HCT116 (cell line): ENCODE measurements at regions not wholly inside any gene's neighbourhood (a gene's known extent, or its start where the extent isn't known, plus 50 kb on each side); places are given as distances from the start of the nearest gene placed in this dataset.
A peak's percentile ranks its signal among the peaks of the same experiment; 100 is the strongest.

ENCODE experiments used
- ATAC-seq: fragments of 200-7000 bp; cut with Tn5 transposase; 2 replicates; pipeline ENCODE4 v1.9.1; 2020; ENCODE audit warnings: mild to moderate bottlenecking, moderate library complexity
- BruUV-seq: library from RNA; stranded (reverse); fragments of 400-500 nt; replicated peaks from 2 replicates; lab custom pipeline; 2021; lab: Mats Ljungman, UMichigan
- CTCF ChIA-PET: fragments of 300-600 bp; sonication (Branson Sonifier 250); formaldehyde crosslinking; loops from one replicate; lab custom pipeline; 2021; ENCODE audit warnings: antibody characterized with exemption; lab: Charles Lee
- POLR2A ChIA-PET: fragments of 300-600, 350-600 bp; sonication (Branson Sonifier 250); formaldehyde crosslinking; loops from one replicate; lab custom pipeline; 2021; ENCODE audit warnings: antibody characterized with exemption; lab: Charles Lee
- RAD21 ChIA-PET, 2 experiments: fragments of 300-600 bp; sonication (Branson Sonifier 250); formaldehyde crosslinking; loops; one replicate each; lab custom pipeline; 2023; ENCODE audit warnings: low total read pairs in 2 of 2; ENCODE audit not compliant: uncharacterized antibody in 2 of 2, unreplicated experiment in 2 of 2, low non-redundant PET in 1 of 2; lab: Charles Lee
- DNase-seq: peaks from one replicate; pipeline ENCODE4 v3.0.0-alpha.2; 2010; ENCODE audit warnings: low read depth, low spot score
- H2AFZ ChIP-seq: fragments of 200-600 bp; shearing (Covaris generic), sonication (generic); 2 replicates; pipeline ENCODE4 v1.6.1; 2017; ENCODE audit warnings: low read depth, mixed run types, mixed read lengths, antibody characterized with exemption, low read length; ENCODE audit not compliant: poor library complexity, severe bottlenecking
- H3K27ac ChIP-seq: 2 replicates; pipeline ENCODE4 v1.5.1; 2012; ENCODE audit warnings: low read depth, low read length
- H3K27me3 ChIP-seq: fragments of 200-600 bp; sonication (generic); 2 replicates; pipeline ENCODE4 v1.6.1; 2016; ENCODE audit warnings: mixed run types, low read length, mixed read lengths; ENCODE audit not compliant: insufficient read depth
- H3K36me3 ChIP-seq, 2 experiments: fragments of 200-500 bp in 1 of 2; fragments of 200-600 bp in 1 of 2; sonication (Bioruptor generic) in 1 of 2; sonication (generic) in 1 of 2; 2 replicates each; pipeline versions ENCODE4 v1.5.1 to v1.6.1; 2014 to 2016; ENCODE audit warnings: low read length in 2 of 2, inconsistent platforms in 1 of 2, mixed read lengths in 1 of 2, mixed run types in 1 of 2; ENCODE audit not compliant: insufficient read depth in 2 of 2, control insufficient read depth in 1 of 2
- H3K4me1 ChIP-seq, 2 experiments: fragments of 200-600 bp in 1 of 2; sonication (generic) in 1 of 2; 2 replicates each; pipeline versions ENCODE4 v1.5.1 to v1.6.1; 2012 to 2017; ENCODE audit warnings: low read length in 2 of 2, inconsistent platforms in 1 of 2, mild to moderate bottlenecking in 1 of 2, mixed read lengths in 1 of 2, mixed run types in 1 of 2, moderate library complexity in 1 of 2; ENCODE audit not compliant: insufficient read depth in 2 of 2, control insufficient read depth in 1 of 2
- H3K4me2 ChIP-seq: fragments of 200-600 bp; sonication (generic); 2 replicates; pipeline ENCODE4 v1.6.1; 2017; ENCODE audit warnings: mixed run types, low read length, mixed read lengths
- H3K4me3 ChIP-seq, 2 experiments: fragments of 200-600 bp in 1 of 2; sonication (generic) in 1 of 2; replicated peaks in 1 of 2; 2 replicates each; pipeline ENCODE4 v1.5.1; 2011 to 2016; ENCODE audit warnings: low read length in 2 of 2, control low read depth in 1 of 2, low read depth in 1 of 2, mild to moderate bottlenecking in 1 of 2, mixed read lengths in 1 of 2, mixed run types in 1 of 2
- H3K79me2 ChIP-seq: fragments of 200-600 bp; sonication (generic); 2 replicates; pipeline ENCODE4 v1.6.1; 2017; ENCODE audit warnings: mild to moderate bottlenecking, mixed run types, low read length, moderate library complexity, mixed read lengths; ENCODE audit not compliant: insufficient read depth
- H3K9ac ChIP-seq: fragments of 200-600 bp; sonication (generic); 2 replicates; pipeline ENCODE4 v1.6.1; 2016; ENCODE audit warnings: low read length, mixed read lengths
- H3K9me2 ChIP-seq: fragments of 200-600 bp; sonication (generic), shearing (Covaris generic); 2 replicates; pipeline ENCODE4 v1.6.1; 2017; ENCODE audit warnings: mixed run types, mild to moderate bottlenecking, moderate library complexity; ENCODE audit not compliant: insufficient read depth
- H3K9me3 ChIP-seq, 2 experiments: fragments of 200-500 bp in 1 of 2; fragments of 200-600 bp in 1 of 2; sonication (Bioruptor generic) in 1 of 2; sonication (generic) in 1 of 2; 2 replicates each; pipeline ENCODE4 v1.6.1; 2014 to 2017; ENCODE audit warnings: low read length in 2 of 2, mixed read lengths in 2 of 2, inconsistent platforms in 1 of 2, low read depth in 1 of 2, mild to moderate bottlenecking in 1 of 2, mixed run types in 1 of 2, moderate library complexity in 1 of 2; ENCODE audit not compliant: control insufficient read depth in 1 of 2, insufficient read depth in 1 of 2
- H4K20me1 ChIP-seq: fragments of 200-600 bp; sonication (generic), shearing (Covaris generic); 2 replicates; pipeline ENCODE4 v1.6.1; 2017; ENCODE audit warnings: mixed run types, mild to moderate bottlenecking, moderate library complexity; ENCODE audit not compliant: insufficient read depth
- CTCF ChIP-seq, 3 experiments: fragments of 200-600 bp in 1 of 3; sonication (generic) in 1 of 3; IDR thresholded peaks in 2 of 3; conservative IDR thresholded peaks in 1 of 3; 2 replicates each; pipeline ENCODE4 v1.5.1; 2012 to 2017; ENCODE audit warnings: low read depth in 2 of 3, low read length in 2 of 3, antibody characterized with exemption in 1 of 3, borderline replicate concordance in 1 of 3, control low read depth in 1 of 3, mild to moderate bottlenecking in 1 of 3, mixed read lengths in 1 of 3, mixed run types in 1 of 3, moderate library complexity in 1 of 3; ENCODE audit not compliant: insufficient read depth in 1 of 3
- EGR1 ChIP-seq: IDR thresholded peaks from 2 replicates; pipeline ENCODE4 v1.6.1; 2012; ENCODE audit warnings: low read depth
- ELF1 ChIP-seq: IDR thresholded peaks from 2 replicates; pipeline ENCODE4 v1.6.1; 2012; ENCODE audit warnings: low read depth, borderline replicate concordance
- FOSL1 ChIP-seq: IDR thresholded peaks from 2 replicates; pipeline ENCODE4 v1.6.1; 2012; ENCODE audit warnings: low read depth
- JUND ChIP-seq: IDR thresholded peaks from 2 replicates; pipeline ENCODE4 v1.6.1; 2012
- POLR2A ChIP-seq: IDR thresholded peaks from 2 replicates; pipeline ENCODE4 v1.7.0; 2011; ENCODE audit warnings: borderline replicate concordance; ENCODE audit not compliant: insufficient read depth, insufficient read length; ENCODE audit errors: extremely low read depth
- RAD21 ChIP-seq: IDR thresholded peaks from 2 replicates; pipeline ENCODE4 v1.6.1; 2012; ENCODE audit warnings: low read depth, mild to moderate bottlenecking
- SIN3A ChIP-seq: IDR thresholded peaks from 2 replicates; pipeline ENCODE4 v1.6.1; 2012; ENCODE audit warnings: low read depth
- SP1 ChIP-seq: IDR thresholded peaks from 2 replicates; pipeline ENCODE4 v1.6.1; 2012; ENCODE audit warnings: low read depth
- SRF ChIP-seq: IDR thresholded peaks from 2 replicates; pipeline ENCODE4 v1.6.1; 2012; ENCODE audit warnings: low read depth
- ZFX ChIP-seq: fragments of 450-650 bp; IDR thresholded peaks from 2 replicates; pipeline ENCODE4 v1.6.1; 2017
- intact Hi-C: fragments of 100-400 bp; cut with micrococcal nuclease; formaldehyde crosslinking; loops from 2 replicates; pipeline ENCODE4 v1.10.0; 2022
- TF ChIP-seq, protein P1 (sequence below): IDR thresholded peaks from 2 replicates; pipeline ENCODE4 v1.6.1; 2012

GRCh38 chr1:245086389-245086969, 68.3 kb upstream of the KIF26B start (continued):
- no peak for TF ChIP-seq POLR2A

DNA sequence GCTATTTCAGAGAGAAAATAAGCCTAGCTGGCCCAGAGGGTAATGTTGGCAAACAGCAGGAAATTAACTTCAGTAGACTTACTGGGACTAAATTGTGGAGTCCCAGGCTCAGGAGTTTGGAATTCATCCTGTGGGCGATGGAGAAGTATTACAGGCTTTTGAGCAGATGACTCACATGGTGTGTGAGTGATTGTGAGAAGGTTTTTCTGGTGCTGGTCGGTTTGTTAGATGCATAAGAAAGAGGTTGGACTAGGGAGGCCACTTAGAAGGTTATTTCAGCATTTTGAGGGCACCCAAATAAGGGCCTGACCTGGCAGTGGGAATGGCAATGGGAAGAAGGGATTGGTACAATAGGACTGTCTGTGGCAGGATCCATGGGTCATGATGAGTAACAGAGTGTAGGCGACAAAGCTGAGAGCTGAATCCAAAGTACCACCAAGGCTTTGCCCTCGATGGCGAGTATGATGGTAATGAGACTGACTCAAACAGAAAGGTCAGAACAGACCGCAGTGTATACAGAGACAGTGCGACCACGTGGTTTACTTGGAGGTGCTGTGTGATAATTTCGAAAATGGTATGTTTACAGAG, 69.2 kb upstream of the KIF26B start:
- ATAC-seq: peak; percentile 86
- no TSS peak for BruUV-seq
- peak; percentile 43 for DNase-seq
- no peak overlapping the region for H3K9ac ChIP-seq
- CTCF ChIA-PET: no interaction called here
- no peaks in the 10 kb centered on the region for H4K20me1 ChIP-seq
- peak overlapping the region; percentile 8 for H2AFZ ChIP-seq
- POLR2A ChIA-PET: no interaction called here
- no peaks in the 10 kb centered on the region for H3K9me3 ChIP-seq
- peak overlapping the region; percentile 16; the same call in 1 of the 2 replicates for H3K27ac ChIP-seq
- H3K79me2 ChIP-seq: no peaks in the 10 kb centered on the region
- H3K4me3 ChIP-seq: 0 out of 4 replicates have a peak overlapping the region, but pooled peaks of 1 of the 2 experiments have one; percentile 3
- intact Hi-C loops: no loop called here
- RAD21 ChIA-PET: interaction anchor here in 1 of 2 experiments (1.4 kb wide), 1 partner anchor 67 kb away, joined by 3 read pairs; no protein-coding TSS in a partner anchor
- H3K36me3 ChIP-seq: no peaks in the 10 kb centered on the region
- peaks cover 9 to 23% of the 10 kb centered on the region in 2 experiments; a peak in 3 of 4 replicates for H3K4me1 ChIP-seq
- H3K4me2 ChIP-seq: peak overlapping the region; percentile 56
- no peaks in the 10 kb centered on the region for H3K27me3 ChIP-seq
- TF ChIP-seq ELF1 (no peak), SRF (peak; percentile 60), EGR1 (peak; percentile 48), RAD21 (0 out of 2 replicates have a peak, but pooled peaks have one; percentile 11), JUND (peak; percentile 55; the same call in 1 of the 2 replicates), SP1 (peak; percentile 62), FOSL1 (peak; percentile 66), SIN3A (no peak), ZFX (no peak), CTCF (IDR thresholded peaks at IDR 0.05 in 2 of 3, conservative IDR thresholded peaks at IDR 0.05 in 1 of 3; ENCODE audit: borderline replicate concordance in 1 of 3, insufficient read depth in 1 of 3, low read depth in 2 of 3, low read length in 2 of 3) (peak in 1 of 3 experiments; percentile 19; a peak in 1 of 6 replicates)
- TF ChIP-seq, protein P1, sequence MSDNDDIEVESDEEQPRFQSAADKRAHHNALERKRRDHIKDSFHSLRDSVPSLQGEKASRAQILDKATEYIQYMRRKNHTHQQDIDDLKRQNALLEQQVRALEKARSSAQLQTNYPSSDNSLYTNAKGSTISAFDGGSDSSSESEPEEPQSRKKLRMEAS: 0 out of 2 replicates have a peak, but pooled peaks have one; percentile 17
- no peaks in the 10 kb centered on the region for H3K9me2 ChIP-seq
